ENCODE measurements at regions not wholly inside any gene's neighbourhood (a gene's known extent, or its start where the extent isn't known, plus 50 kb on each side); places are given as distances from the start of the nearest gene placed in this dataset.

DNA sequence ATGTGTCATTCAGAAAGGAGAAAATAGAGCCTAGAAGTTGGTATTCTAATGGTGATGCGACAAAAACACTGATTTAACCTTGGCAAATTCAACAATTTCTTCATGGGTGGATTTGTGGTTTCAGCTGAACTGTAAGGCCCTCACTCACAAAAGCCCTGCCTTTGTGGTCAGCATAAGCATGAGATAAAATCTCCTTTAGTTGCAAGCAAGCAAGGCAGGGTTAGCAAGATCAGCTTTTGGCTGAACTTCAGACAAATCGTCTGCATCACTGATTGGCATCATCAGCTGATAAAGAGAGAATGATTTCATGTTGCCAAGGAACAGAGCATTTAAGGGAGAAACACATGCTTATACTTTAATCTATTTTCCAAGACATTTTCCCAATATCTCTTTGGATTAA lies 2582.2 kb downstream of the PCDH7 start:
- DNase-seq = no peak

DNA sequence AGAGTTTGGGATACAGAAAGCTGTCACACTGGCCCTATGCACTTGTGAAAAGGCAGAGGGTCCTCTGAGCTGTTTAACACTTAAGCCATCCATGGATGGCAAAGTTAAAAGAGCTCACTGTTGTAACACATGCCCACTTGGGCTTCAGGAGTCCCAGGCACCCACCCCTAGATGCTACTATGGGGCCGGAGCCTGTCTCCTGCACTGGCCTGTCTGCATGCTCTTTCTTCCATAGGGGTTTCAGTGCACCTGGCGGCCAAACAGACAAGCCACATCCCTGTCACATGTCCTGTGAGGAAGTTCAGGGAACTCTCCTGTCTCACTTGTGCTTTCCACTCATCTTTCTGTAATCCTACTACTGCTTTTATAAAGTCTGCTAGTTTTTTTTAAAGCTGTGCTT lies 2586.0 kb downstream of the PCDH7 start:
- no peak for DNase-seq

DNA sequence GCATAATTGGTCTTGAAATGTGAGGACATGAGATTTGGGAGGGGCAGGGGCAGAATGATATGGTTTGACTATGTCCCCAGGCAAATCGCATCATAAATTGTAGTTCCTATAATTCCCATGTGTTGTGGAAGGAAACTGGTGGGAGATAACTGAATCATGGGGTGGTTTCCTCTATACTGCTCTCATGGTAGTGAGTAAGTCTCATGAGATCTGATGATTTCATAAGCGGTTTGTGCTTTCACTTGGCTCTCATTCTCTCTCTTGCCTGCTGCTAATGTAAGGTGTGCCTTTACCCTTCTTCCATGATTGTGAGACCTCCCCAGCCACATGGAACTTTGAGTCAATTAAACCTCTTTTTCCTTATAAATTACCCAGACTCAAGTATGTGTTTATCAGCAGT lies 2595.9 kb downstream of the PCDH7 start:
- no peak for DNase-seq

DNA sequence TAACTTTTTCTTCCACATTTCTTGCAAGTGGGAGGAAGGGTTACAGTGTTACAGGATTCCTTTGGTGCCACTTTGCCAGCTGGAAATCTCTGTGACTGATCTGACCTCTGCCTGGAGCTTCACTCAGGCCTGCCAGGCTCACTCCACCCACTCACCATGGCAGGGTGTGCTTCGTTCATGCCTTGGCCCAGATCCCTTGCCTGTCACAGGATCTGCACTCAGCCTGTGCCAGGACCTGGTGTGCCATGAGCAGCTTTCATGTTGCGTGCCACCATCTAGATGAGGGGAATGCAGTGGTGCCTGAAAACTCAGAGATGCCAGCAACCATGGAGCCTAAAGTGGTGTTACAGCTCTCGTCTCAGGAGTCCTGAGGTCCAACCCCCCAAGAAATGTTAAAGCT lies 2596.4 kb downstream of the PCDH7 start:
- no peak for DNase-seq

DNA sequence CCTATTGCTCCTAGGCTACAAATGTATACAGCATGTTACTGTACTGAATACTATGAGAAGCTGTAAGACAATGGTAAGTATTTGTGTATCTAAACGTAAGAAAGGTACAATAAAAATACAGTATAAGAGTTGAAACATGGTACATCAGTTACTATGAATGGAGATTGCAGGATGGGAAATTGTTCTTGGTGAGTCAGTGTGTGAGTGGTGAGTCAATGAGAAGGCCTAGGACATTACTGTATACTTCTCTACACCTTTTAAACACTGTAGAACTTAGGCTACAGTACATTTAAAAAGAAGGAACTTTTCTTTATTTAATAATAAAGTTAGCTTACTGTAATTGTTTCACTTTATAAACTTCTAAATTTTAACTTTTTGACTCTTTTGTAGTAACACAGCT lies 2603.2 kb downstream of the PCDH7 start:
- no peak for DNase-seq

DNA sequence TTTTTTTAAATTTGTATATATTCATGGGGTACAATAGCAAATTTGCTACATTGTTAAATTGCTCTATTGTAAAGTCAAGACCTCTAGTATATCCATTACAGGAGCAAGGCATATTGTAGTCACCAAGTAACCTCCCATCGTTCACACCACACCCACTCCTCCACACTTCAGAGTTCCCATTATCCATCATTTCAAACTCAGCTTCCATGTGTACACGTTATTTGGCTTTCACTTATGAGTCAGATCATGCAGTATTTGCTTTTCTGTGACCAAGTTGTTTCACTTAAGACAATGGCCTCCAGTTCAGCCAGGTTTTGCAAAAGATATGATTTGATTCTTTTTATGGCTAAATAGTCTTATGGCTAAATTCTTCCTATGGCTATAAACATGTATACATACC lies 2614.2 kb downstream of the PCDH7 start:
- DNase-seq = no peak

DNA sequence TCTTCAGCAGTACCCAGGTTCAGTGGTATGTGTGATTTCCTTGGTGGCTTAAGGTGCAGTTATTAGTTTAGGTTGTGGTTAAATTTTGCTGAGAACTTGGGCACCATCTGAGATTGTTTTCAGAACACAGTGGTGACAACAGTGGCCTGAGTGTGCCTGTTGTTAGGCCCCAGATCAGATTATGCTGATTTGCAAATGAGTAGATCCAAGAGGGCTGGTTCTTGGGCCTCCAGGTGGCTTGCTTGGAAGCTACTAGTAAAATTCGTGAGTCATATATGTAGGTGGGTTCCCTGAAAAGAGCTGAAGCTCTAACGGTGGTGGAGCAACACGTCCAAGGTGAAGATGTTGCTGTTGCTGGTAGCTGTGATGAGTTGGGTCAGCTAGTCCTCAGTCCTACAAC lies 2619.6 kb downstream of the PCDH7 start:
- DNase-seq = no peak

DNA sequence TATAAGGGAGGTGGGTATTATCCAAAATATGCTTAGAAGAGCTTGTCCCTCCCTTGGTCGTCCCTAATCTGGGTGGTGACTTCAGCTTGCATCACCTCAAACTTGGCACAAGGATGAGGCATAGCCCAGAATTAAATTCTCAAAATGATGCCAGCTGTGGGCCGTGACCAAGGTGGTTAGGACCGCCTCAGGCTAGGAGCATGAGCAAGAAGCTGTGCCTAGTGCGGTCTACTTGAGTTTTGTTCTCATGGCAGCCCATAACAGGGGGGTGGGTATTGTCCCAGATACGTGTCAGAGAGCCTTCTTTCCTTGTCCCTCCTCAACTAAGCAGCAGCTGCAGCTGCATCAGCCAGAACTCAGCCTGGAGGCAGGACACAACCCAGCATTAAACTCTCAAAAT lies 2620.0 kb downstream of the PCDH7 start:
- DNase-seq = no peak

DNA sequence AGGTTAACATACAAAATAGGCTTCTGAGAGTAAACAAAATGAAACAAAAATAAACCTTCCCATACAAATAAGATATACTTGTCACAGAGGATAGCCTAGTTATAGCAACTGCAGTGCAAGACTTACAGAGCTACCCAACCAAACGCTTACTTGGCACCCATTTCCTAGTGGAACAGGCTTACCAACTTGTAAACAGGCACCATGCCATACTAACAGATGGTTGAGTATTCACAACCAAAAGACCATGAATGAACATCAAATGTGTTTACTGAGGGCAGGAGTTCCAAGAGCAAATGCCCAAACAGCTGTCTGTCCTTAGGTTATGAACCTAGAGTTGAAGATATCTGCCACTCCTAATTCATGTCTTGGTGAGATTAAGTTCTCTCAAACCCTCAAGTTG lies 2629.2 kb downstream of the PCDH7 start:
- no peak for DNase-seq

DNA sequence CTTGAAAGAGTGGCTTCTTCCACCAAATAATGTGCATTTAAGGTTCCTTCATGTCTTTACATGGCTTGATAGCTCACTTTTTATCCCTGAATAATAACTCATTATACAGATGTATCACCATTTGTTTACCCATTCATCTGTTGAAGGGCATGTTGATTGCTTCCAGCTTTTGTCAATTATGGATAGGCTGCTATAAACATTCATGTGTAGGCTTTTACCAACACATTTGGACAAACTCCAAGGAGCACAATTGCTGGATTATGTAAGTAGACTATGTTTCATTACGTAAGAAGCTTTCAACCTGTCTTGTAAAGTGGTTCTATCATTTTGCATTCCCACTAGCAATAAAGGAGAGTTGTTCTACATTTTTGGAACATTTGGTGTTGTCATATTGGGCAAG lies 2637.0 kb downstream of the PCDH7 start:
- DNase-seq = no peak

DNA sequence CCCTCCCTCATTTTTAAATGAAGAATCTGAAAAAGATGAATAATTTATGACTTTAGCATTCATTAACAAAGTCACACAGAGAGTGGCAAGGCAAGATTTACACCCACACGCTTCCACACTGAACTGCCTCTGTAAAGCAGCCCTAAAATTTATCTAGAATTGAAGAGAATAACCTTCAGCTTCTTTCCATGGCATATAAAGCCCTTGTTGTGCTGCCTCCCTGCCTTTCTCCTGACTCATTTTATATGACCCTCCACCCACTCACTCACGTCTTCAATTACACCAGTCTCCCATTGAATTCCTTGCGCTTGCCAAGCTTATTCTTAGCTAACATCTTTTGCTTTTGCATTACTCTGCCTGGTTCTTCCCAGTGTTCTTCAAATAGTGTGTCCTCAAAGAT lies 2649.3 kb downstream of the PCDH7 start:
- no peak for DNase-seq

DNA sequence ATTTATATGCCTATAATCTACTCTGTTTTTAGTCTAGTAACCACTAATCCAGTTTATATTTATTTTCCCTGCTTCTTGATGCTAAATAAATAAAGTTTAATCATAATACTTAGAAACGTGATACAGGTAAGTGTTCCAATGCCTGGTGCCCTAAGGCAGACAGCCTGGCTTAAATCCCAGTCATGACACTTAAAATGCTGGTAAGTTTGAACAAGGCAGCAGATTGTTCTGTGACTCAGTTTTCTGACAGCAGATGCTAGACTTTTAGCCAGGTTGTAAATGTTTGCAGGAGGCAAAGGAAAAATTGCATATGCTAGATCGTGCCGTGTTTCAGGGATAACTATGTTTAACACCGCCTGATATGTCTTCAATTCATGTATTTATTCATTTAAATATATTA lies 2661.6 kb downstream of the PCDH7 start:
- DNase-seq = no peak

DNA sequence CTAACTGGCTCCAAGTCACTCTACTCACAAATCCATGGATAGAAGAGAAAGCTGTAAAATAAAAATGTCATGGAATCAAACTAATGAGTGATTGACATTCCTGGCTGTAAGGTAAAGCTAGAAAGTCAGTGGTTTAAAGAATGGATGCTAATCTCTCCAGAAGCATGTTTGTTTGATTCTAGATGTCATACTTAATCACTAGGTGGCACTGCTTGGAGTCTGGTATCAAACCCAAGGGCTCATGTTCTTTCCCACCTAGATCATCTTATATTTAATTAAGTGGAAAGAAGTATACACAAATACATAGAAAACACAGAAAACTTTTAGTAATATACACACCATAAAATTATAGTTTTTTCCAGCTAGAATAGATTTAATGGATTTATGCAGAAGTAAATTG lies 2666.6 kb downstream of the PCDH7 start:
- DNase-seq = no peak

DNA sequence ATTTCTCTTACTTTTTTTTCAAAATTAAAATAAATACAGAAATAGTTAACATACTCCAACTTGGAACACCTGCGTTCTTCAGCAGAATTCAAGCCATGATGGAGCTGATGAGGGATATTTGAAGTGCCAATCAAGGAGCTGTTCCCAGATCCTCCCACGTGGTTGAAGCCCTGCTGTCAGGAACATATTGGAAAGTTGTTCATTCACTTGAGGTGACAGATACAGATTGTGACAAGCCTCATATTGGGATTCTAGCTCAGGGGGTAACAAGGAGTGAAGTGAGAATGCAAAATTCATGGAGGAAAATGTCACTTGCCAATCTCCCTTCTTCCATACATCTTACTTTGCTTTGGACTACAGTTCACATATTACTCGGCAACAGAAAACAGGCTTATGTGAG lies 2670.8 kb downstream of the PCDH7 start:
- no peak for DNase-seq

DNA sequence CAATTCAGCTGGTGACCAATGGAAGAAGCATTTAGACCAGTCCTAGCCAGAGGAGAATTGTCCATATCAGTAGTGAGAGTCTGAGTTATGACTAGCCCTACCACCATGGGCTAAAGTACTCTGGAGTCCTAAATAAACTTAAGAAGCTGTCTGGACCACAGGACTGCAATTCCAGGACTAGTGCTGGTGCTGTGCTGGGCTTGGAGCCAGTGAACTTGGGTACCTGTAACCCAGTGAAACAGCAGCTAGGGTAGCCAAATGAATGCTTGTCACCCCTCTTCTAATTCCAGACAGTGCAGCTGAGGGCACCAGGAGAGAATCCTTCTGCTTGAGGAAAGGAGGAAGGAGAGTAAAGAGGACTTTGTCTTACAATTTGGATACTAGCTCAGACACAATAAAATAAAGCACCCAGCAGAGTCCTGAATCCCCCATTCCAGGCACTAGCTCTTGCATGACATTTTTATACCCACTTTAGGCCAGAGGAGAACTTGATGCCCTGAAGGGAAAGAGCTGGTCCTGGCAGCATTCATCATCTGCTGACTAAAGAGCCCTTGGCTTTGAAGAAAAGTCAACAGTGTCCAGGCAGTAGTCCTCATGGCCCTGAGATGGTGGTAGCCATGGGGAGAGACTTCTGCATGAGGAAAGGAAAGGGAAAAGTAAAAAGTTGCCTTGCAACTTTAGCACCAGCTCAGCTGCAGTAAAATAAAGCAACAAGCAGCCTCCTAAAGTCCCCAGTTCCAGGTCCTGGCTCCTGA lies 2675.7 kb downstream of the PCDH7 start:
- no peak for DNase-seq

DNA sequence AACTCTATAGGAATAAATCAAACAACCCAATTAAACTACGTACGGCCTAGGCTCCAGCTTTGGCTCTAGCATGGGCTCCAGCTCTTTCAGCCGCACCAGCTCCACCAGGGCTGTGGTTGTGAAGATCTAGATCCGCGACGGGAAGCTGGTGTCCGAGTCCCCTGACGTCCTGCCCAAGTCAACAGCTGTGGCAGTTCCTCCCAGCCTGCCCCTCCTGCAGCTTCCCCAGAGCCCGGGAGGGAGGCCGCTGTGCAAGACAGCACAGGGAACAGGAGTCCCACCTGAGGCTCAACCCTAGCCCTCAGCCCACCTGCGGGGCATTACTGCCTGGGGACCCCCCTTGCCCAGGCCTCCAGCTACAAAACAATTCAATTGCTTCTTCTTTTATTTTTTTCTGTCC lies 2680.3 kb downstream of the PCDH7 start:
- no peak for DNase-seq

DNA sequence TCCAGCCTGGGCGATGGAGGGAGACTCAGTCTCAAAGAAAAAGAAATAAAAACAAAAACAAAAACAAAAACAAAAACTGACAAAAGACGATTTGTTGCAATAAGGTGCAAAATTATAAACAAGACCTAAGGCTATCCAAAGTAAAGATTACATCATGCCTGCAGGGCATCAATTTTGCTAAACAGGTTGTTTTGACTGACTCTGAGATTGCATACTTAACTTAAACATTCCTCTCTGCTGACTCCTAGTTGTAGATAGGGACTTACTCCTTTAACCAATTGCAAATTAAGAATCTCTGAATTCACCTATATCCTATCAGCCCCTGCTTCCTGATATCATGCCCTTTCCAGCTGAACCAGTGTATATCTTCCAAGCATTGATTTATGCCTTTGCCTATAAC lies 2687.3 kb downstream of the PCDH7 start:
- no peak for DNase-seq

DNA sequence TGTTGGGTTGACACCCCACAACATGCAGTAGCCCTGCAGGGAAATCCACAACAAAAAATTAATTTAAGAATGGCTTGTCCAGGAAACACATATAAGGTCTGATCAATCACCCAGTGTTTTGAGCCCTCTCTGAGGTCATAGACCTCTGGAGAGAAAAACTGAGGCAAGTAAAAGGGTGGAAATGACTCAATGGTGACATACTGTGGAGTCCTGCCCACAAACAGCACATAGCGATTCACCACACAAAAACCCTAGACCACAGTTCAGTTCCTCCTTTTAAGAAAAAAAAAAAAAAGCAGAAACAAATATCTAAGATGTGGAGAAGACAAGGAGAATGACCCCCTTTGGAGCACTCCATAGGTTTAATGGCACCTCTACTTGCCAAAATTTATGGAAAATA lies 2691.0 kb downstream of the PCDH7 start:
- no peak for DNase-seq

DNA sequence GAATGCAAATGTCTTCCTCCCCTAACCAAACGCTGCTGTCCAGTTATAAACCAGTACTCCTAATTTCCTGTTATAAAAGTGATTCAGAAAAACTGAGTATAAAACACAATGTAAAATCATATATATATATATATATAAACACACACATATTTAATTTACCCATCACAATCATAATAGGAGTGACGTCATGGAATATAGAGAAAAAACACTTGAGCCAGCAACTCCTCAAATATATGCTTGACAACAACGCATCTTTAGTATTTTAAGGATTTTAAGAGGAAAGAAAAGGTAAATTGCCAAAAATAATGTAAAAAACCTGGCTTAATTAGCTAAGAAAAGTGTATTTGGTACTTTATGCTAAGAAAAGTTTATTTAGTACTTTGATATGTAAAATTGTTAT lies 2701.7 kb downstream of the PCDH7 start:
- no peak for DNase-seq

DNA sequence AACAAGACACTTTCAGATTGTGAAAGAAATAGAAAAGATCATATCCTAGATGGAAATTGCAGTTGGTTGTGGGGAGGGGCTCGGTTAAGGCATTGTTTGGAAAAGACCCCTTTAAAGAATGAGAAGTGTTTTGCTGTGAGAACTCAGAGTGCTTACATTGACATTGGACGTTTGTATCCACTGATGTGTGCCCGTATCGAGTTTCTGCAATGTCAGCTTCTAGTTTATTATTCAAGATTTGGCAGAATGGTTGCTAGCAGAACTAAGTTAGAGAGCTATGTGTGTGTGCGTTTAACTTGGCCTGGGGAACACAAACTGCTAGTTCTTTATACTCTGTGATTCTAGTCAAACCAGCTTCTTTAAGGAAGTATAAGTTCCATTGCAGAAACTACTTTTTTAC lies 2702.5 kb downstream of the PCDH7 start:
- no peak for DNase-seq

DNA sequence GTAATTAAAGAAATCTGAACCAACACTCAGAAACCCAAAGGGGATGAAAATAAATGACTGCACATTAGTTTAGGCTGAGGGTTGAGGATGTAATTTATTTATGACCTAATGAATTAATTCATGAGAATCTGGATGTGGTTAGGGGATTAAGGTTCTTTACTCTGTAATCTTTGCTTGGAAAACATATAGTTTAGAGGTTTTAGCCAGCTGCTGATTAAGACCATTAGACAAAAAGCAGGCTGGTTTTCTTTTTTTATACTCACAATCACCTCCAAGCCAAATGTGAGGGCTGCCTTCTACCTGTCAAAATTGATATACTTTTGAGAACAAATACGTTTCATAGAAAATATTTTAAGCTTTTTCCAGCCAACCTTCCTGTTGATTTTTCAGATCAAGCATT lies 2705.8 kb downstream of the PCDH7 start:
- DNase-seq = no peak

DNA sequence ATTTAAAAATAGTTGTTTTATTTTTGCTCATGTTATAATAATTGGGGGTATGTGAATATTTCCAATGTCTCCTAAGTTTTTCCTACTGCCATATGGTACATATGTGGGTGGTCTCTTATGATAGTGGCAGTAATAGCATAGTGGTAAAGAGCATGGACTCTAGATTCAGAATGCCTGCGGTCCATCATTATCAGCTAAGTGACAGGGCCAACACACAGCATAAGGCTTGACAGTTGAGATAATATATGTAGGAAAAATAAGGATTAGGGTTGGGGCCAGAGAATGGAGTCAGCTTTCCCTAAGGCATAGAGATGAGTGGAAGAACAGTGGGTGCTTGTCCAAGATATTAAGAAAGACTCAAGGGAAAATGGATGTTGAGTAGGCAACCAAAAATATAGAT lies 2707.5 kb downstream of the PCDH7 start:
- no peak for DNase-seq

DNA sequence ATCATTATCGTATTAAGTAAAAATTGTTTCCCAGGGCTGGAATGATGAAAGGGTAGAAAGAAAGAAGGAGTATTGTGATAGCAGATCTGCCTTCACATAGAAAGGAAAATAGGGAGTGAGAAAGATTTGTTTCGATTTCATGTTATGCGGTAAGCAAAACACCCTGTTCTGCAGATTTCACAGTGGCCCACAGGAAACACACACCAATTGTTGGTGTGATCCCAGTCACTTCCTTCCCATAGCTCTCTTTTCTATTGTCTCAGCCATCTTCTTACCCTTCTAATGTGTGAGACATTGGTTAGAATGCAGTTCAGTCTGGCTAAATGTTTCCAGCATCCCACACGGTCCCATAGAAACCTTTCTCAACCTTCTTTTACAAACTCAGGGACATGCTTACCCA lies 2709.8 kb downstream of the PCDH7 start:
- no peak for DNase-seq

DNA sequence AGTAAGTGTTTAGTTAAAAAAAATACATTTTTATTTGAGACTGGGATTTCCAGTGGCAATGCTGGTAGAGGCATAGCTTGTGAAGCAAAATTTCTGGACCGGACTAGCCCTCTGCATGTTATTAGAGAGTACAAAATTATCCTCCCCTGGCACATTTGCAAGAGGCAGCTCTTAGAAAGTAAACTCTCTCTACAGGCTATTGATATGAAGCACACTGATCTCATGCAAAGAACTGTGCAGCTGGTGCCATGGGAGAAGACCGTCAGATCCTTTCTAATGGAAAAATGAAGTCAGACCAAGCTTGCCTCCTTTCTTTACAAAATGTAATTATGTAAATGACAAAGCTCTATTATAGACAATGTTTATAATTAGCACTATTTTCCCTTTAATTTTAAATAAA lies 2717.2 kb downstream of the PCDH7 start:
- DNase-seq = no peak

DNA sequence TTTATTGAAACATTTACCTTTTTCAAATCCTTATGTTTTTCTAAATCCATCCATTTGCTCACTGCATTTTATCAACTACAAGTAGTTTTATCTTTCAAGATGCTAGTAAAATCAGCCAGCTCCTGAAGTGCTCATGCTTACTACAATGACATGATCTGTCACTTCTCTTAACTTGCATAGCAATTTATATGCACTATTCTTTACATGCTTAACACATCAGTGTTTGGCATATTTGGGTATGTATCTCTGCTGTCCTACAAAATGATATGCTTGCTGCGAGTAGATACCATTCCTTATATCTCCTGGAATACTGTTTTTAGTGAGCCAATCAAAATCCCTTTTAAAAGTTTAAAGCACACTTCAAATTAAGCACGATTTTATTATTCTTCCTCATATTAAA lies 2726.8 kb downstream of the PCDH7 start:
- DNase-seq = no peak

DNA sequence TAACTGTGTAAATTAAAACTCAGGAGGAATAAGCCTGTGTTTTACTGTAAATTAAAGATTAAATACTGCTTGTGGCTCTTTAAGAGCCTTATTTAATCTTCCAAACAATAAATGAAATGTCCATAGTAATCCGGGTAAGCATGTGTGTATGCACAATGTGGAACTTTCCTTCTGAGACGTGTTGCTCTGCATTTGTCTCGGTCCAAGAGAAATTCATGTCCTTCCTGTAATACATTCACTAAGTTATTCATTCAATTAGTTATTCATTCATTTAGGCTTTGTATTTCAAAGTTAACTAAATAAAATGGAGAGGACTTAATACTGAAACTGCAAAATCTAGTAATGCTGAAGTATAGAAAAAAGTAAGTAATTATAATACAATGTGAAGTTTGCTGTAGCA lies 2728.8 kb downstream of the PCDH7 start:
- no peak for DNase-seq
